Sigmoid colon (tissue), 6 donors: ENCODE measurements at regions not wholly inside any gene's neighbourhood (a gene's known extent, or its start where the extent isn't known, plus 50 kb on each side); places are given as distances from the start of the nearest gene placed in this dataset.

Experiments used
- DNase-seq: peaks from one replicate; pipeline ENCODE4 v3.0.0-alpha.2; 2019
- H3K27ac ChIP-seq, 4 donors: fragments of 200-600 bp; sonication (generic); one replicate each; pipeline ENCODE4 v1.5.1; 2016 to 2019; ENCODE audit warnings: mild to moderate bottlenecking in 1 of 4
- H3K27me3 ChIP-seq, 3 donors: fragments of 200-600 bp; sonication (generic); one replicate each; pipeline ENCODE4 v1.5.1; 2019; ENCODE audit warnings: mild to moderate bottlenecking in 1 of 3
- H3K36me3 ChIP-seq, 4 donors: fragments of 200-600 bp; sonication (generic); one replicate each; pipeline ENCODE4 v1.5.1; 2016 to 2019
- H3K4me1 ChIP-seq, 4 donors: fragments of 200-600 bp; sonication (generic); one replicate each; pipeline ENCODE4 v1.5.1; 2017 to 2019
- H3K4me3 ChIP-seq, 4 donors: fragments of 200-600 bp; sonication (generic); one replicate each; pipeline ENCODE4 v1.5.1; 2017 to 2019; ENCODE audit warnings: mild to moderate bottlenecking in 2 of 4, moderate library complexity in 1 of 4
- H3K9me3 ChIP-seq, 4 donors: fragments of 200-600 bp in 3 of 4; sonication (generic) in 3 of 4; one replicate each; pipeline versions ENCODE4 v1.5.1 to v1.6.1; 2013 to 2019
- EP300 ChIP-seq, 4 donors: sonication (generic); formaldehyde crosslinking; IDR thresholded peaks; one replicate each; pipeline ENCODE4 v1.6.1; 2017; ENCODE audit warnings: antibody characterized with exemption in 4 of 4
- POLR2A ChIP-seq, 2 donors: fragments of 450-650 bp; IDR thresholded peaks; one replicate each; pipeline ENCODE4 v1.6.1; 2016; ENCODE audit warnings: antibody characterized with exemption in 2 of 2, mild to moderate bottlenecking in 2 of 2, moderate library complexity in 2 of 2
- POLR2AphosphoS5 ChIP-seq, 4 donors: sonication (generic); formaldehyde crosslinking; IDR thresholded peaks; one replicate each; pipeline ENCODE4 v1.6.1; 2017; ENCODE audit warnings: antibody characterized with exemption in 4 of 4
- WGBS, 2 donors: extraction: QIAGEN DNeasy Blood & Tissue Kit; methylation state at CpG; one replicate each; pipeline ENCODE4 v1.1.7; 2013; 5-methylcytosine and 5-hydroxymethylcytosine counted together
- intact Hi-C: fragments of 100-400 bp; cut with DNase I; formaldehyde crosslinking; loops from one replicate; pipeline ENCODE4 v1.15.1; 2023
- TF ChIP-seq, protein P1 (sequence below), 4 experiments: fragments of 450-650 bp in 3 of 4; fragments of 200-600 bp in 1 of 4; IDR thresholded peaks; one replicate each; pipeline ENCODE4 v1.5.1; 2016 to 2019; ENCODE audit warnings: antibody characterized with exemption in 4 of 4, mild to moderate bottlenecking in 3 of 4, moderate library complexity in 2 of 4
- donor health status: healthy with polysubstance abuse.
- donor health status: healthy.

DNA sequence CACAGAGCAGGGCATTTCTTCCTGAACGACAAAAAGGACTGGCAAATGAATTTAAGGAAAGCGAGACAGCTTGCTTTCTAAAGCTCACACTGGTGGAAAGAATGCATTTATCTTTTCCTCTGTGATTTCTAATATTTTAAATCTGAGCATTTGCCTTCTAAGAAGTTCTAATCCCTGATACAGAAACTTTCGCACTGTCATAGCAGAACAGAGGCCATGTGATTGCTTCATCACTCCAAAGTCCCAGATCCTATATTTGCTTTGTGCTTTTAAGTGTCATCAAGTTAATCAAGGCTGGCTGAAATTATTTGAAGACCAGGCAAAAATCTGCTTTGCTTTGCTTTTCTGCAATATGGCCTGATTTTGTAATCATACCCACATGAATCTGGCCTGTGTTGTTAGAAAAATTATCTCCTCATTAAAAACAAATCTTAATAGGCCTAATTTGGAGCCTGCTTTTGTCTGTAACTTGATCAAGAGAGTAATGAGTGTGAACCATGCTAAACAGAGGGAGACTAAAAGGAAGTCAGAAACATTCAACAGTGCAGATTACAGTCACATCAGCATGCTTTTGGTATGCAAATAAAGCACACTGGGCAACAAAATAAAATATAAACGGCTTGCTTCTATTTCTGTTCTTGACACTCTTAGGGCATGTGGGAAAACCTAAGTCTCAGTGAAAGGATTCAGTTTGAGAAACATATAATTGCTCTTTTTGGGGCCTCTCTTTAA is 178.2 kb upstream of the ADAMTS9 start:
- TF ChIP-seq POLR2AphosphoS5 (IDR thresholded peaks at IDR 0.05) (no peak), EP300 (IDR thresholded peaks at IDR 0.05) (no peak), POLR2A (IDR thresholded peaks at IDR 0.05) (no peak)
- TF ChIP-seq, protein P1, sequence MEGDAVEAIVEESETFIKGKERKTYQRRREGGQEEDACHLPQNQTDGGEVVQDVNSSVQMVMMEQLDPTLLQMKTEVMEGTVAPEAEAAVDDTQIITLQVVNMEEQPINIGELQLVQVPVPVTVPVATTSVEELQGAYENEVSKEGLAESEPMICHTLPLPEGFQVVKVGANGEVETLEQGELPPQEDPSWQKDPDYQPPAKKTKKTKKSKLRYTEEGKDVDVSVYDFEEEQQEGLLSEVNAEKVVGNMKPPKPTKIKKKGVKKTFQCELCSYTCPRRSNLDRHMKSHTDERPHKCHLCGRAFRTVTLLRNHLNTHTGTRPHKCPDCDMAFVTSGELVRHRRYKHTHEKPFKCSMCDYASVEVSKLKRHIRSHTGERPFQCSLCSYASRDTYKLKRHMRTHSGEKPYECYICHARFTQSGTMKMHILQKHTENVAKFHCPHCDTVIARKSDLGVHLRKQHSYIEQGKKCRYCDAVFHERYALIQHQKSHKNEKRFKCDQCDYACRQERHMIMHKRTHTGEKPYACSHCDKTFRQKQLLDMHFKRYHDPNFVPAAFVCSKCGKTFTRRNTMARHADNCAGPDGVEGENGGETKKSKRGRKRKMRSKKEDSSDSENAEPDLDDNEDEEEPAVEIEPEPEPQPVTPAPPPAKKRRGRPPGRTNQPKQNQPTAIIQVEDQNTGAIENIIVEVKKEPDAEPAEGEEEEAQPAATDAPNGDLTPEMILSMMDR (IDR thresholded peaks at IDR 0.05) = no peak
- no peak for DNase-seq
- H3K9me3 ChIP-seq = no peaks in the 10 kb centered on the region
- H3K4me1 ChIP-seq = peaks cover 0 to 20% (median 15%) of the 10 kb centered on the region in 4 donors
- peak overlapping the region in 1 of 4 donors; percentile 33 for H3K27ac ChIP-seq
- H3K36me3 ChIP-seq = peaks cover 0 to 34% (median 0%) of the 10 kb centered on the region in 4 donors
- H3K4me3 ChIP-seq = no peak overlapping the region
- intact Hi-C loops = no loop called here
- 73 to 76% methylated on average over 4 of the region's 4 CpGs for WGBS, 2 donors
- H3K27me3 ChIP-seq = no peaks in the 10 kb centered on the region

DNA sequence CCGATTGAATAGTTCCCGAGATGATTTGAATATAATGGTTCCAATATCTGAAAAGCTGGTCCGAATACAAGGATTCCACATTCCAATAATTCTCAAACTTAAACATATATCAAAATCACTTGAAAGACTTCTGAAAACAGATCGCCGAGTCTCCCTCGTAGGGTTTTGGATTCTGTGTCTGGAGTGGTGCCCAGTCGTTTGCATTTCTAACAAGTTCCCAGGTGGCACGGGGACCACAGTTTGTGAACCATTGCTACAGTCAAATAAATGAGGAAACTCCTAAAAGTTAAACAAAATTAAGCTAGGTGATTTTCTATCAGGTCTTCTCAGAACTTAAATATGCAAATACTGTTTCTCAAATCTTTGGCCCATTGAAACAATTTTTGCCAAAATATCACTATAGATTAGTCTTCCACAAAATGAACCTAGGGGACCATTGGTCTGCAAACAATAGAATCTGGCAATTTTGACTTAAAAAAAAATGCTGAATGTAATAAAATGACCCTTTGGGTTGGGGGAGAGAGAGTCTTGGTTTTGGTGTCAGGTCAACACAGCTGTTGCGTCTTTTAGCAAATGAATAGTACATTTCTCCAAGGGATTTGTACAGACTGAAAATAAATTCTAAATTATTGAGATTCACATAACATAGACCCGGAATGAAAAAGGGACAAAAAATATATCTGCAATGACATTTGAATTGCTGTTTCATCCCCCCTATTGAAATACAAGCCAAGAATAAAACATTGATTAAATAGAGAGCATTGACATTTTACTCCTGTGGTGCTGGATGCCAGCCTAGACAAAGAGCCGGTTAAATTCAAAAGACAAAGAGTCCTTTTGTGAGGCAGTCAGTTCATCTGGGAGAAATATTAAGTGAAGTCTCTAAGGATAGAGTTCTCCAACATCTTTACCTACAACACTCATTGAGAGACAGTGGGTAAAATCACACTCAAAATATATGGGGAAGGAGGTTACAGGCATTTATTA is 175.7 kb upstream of the ADAMTS9 start:
- H3K27me3 ChIP-seq = no peaks in the 10 kb centered on the region
- DNase-seq = no peak
- WGBS, 2 donors = 80 to 88% methylated on average over 11 of the region's 11 CpGs
- H3K9me3 ChIP-seq = no peaks in the 10 kb centered on the region
- H3K4me3 ChIP-seq = no peak overlapping the region
- H3K27ac ChIP-seq = no peak overlapping the region
- TF ChIP-seq POLR2A (IDR thresholded peaks at IDR 0.05) = no peak
- TF ChIP-seq, protein P1 (IDR thresholded peaks at IDR 0.05) = no peak
- TF ChIP-seq POLR2AphosphoS5 (IDR thresholded peaks at IDR 0.05) = no peak
- TF ChIP-seq EP300 (IDR thresholded peaks at IDR 0.05) = no peak
- intact Hi-C loops = no loop called here
- peaks cover 0 to 13% (median 0%) of the 10 kb centered on the region in 4 donors for H3K36me3 ChIP-seq
- H3K4me1 ChIP-seq = peaks cover 0 to 24% (median 15%) of the 10 kb centered on the region in 4 donors

DNA sequence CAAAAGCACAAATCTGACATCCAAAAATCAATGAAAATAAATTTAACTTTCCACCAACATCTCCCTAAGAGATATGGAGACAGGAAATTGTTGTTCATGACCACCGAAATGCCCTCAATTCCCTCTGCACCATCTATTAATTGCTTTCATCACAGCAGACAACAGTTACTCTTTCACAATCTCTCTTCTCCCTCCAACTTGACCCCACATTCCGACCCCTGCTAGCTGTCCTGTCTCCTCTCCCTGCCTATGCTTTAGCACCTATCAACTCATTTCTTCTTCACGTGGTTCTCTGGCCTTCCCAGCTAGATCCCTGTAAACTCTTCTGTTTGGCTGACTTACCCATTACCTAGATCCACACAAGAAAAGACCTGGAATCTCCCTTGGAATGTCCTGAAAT is 173.9 kb upstream of the ADAMTS9 start:
- Histone ChIP-seq H3K27me3 (no peaks in the 10 kb centered on the region), H3K4me1 (peaks cover 0 to 15% (median 11%) of the 10 kb centered on the region in 4 donors), H3K4me3 (no peak overlapping the region), H3K36me3 (peaks cover 0 to 6% (median 0%) of the 10 kb centered on the region in 4 donors), H3K9me3 (no peaks in the 10 kb centered on the region), H3K27ac (no peak overlapping the region)
- TF ChIP-seq POLR2AphosphoS5 (IDR thresholded peaks at IDR 0.05) (no peak), POLR2A (IDR thresholded peaks at IDR 0.05) (no peak)
- intact Hi-C loops = no loop called here
- WGBS, 2 donors = 84 to 87% methylated on average over 3 of the region's 3 CpGs
- no peak for DNase-seq

DNA sequence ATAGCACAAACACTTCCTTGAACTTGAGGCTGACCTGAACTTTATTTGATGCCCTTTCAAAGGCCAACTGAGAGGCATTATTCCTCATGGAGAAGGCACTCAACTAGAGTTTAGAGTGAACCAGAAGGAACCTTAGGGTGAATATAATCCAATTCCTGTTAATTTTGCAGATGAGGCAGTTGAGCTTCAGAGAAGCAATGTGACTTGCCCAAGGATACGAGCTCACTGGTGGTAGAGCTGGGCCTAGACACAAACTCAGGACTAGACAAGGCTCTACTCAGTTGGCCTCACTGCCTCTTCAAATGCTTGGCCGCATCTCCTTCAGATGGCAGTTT is 172.7 kb upstream of the ADAMTS9 start:
- H3K27me3 ChIP-seq = no peaks in the 10 kb centered on the region
- TF ChIP-seq, protein P1 (IDR thresholded peaks at IDR 0.05) = no peak
- TF ChIP-seq EP300 (IDR thresholded peaks at IDR 0.05) = no peak
- TF ChIP-seq POLR2A (IDR thresholded peaks at IDR 0.05) = no peak
- no peak for TF ChIP-seq POLR2AphosphoS5 (IDR thresholded peaks at IDR 0.05)
- WGBS, 2 donors = 89 to 91% methylated on average over 2 of the region's 2 CpGs
- no peak for DNase-seq
- no peak overlapping the region for H3K27ac ChIP-seq
- intact Hi-C loops = no loop called here
- no peak overlapping the region for H3K4me3 ChIP-seq
- H3K9me3 ChIP-seq = no peaks in the 10 kb centered on the region
- H3K36me3 ChIP-seq = peaks cover 0 to 6% (median 0%) of the 10 kb centered on the region in 4 donors
- peaks cover 0 to 7% (median 3%) of the 10 kb centered on the region in 4 donors for H3K4me1 ChIP-seq
